ENCODE measurements at regions not wholly inside any gene's neighbourhood (a gene's known extent, or its start where the extent isn't known, plus 50 kb on each side); places are given as distances from the start of the nearest gene placed in this dataset.

- DNase-seq (ENCODE audit: low read depth in 2 of 2) = no peak
Observed at GRCh38 chr1:36743286-36744005, 260.7 kb upstream of the CSF3R start.

- DNase-seq (ENCODE audit: low read depth in 2 of 2) = no peak
Observed at GRCh38 chr1:36741066-36741465, 258.4 kb upstream of the CSF3R start.

GRCh38 chr1:36740446-36740845, 257.7 kb upstream of the CSF3R start:
- no peak for DNase-seq (ENCODE audit: low read depth in 2 of 2)

- DNase-seq (ENCODE audit: low read depth in 2 of 2) = no peak
Observed at GRCh38 chr1:36739703-36740289, 257.1 kb upstream of the CSF3R start.

- no peak for DNase-seq (ENCODE audit: low read depth in 2 of 2)
Observed at GRCh38 chr1:36738245-36738644, 255.5 kb upstream of the CSF3R start.

- DNase-seq (ENCODE audit: low read depth in 2 of 2) = no peak
Observed at GRCh38 chr1:36737767-36738166, 255.1 kb upstream of the CSF3R start.

- no peak for DNase-seq (ENCODE audit: low read depth in 2 of 2)
Observed at GRCh38 chr1:36737038-36737555, 254.4 kb upstream of the CSF3R start.

GRCh38 chr1:36735939-36736730, 253.4 kb upstream of the CSF3R start:
- no peak for DNase-seq (ENCODE audit: low read depth in 2 of 2)

GRCh38 chr1:36735436-36735835, 252.7 kb upstream of the CSF3R start:
- DNase-seq (ENCODE audit: low read depth in 2 of 2) = no peak

GRCh38 chr1:36734356-36734755, 251.6 kb upstream of the CSF3R start:
- no peak for DNase-seq (ENCODE audit: low read depth in 2 of 2)

- no peak for DNase-seq (ENCODE audit: low read depth in 2 of 2)
Observed at GRCh38 chr1:36733748-36734147, 251.0 kb upstream of the CSF3R start.

- no peak for DNase-seq (ENCODE audit: low read depth in 2 of 2)
Observed at GRCh38 chr1:36732015-36732356, 249.3 kb upstream of the CSF3R start.

- DNase-seq (ENCODE audit: low read depth in 2 of 2) = no peak
Observed at GRCh38 chr1:36731226-36732014, 248.7 kb upstream of the CSF3R start.

GRCh38 chr1:36730599-36730998, 247.9 kb upstream of the CSF3R start:
- DNase-seq (ENCODE audit: low read depth in 2 of 2) = no peak

GRCh38 chr1:36729716-36730510, 247.2 kb upstream of the CSF3R start:
- no peak for DNase-seq (ENCODE audit: low read depth in 2 of 2)

- no peak for DNase-seq (ENCODE audit: low read depth in 2 of 2)
Observed at GRCh38 chr1:36729289-36729688, 246.6 kb upstream of the CSF3R start.

GRCh38 chr1:36728846-36729245, 246.1 kb upstream of the CSF3R start:
- no peak for DNase-seq (ENCODE audit: low read depth in 2 of 2)

- DNase-seq (ENCODE audit: low read depth in 2 of 2) = no peak
Observed at GRCh38 chr1:36728051-36728450, 245.3 kb upstream of the CSF3R start.

GRCh38 chr1:36725151-36725550, 242.4 kb upstream of the CSF3R start:
- no peak for DNase-seq (ENCODE audit: low read depth in 2 of 2)

- DNase-seq (ENCODE audit: low read depth in 2 of 2) = no peak
Observed at GRCh38 chr1:36723813-36724212, 241.1 kb upstream of the CSF3R start.

- no peak for DNase-seq (ENCODE audit: low read depth in 2 of 2)
Observed at GRCh38 chr1:36722871-36723270, 240.2 kb upstream of the CSF3R start.
